ENCODE measurements at regions not wholly inside any gene's neighbourhood (a gene's known extent, or its start where the extent isn't known, plus 50 kb on each side); places are given as distances from the start of the nearest gene placed in this dataset.

GRCh38 chrX:87808576-87809243, 291.1 kb downstream of the KLHL4 start:
- no peak for TF ChIP-seq EZH2 (IDR thresholded peaks at IDR 0.05; ENCODE audit: low read depth)
- TF ChIP-seq CTCF (conservative IDR thresholded peaks at IDR 0.05) = no peak
